DOHH2 (cell line): ENCODE measurements at regions not wholly inside any gene's neighbourhood (a gene's known extent, or its start where the extent isn't known, plus 50 kb on each side); places are given as distances from the start of the nearest gene placed in this dataset.

Source experiments
- EZH2phosphoT487 ChIP-seq: fragments of 200-600 bp; sonication (generic); IDR thresholded peaks from 2 replicates; pipeline ENCODE4 v1.6.1; 2017; ENCODE audit warnings: borderline replicate concordance, mild to moderate bottlenecking, antibody characterized with exemption, low read length, moderate library complexity, mixed read lengths
- TF ChIP-seq, protein P1 (sequence below): fragments of 200-600 bp; sonication (generic); IDR thresholded peaks from one replicate; pipeline ENCODE4 v1.5.1; 2014; ENCODE audit warnings: antibody characterized with exemption, mild to moderate bottlenecking, low read depth, low read length; ENCODE audit not compliant: poor library complexity, severe bottlenecking

GRCh38 chr4:112852601-112853000, 196.9 kb upstream of the ANK2 start:
- TF ChIP-seq, protein P1, sequence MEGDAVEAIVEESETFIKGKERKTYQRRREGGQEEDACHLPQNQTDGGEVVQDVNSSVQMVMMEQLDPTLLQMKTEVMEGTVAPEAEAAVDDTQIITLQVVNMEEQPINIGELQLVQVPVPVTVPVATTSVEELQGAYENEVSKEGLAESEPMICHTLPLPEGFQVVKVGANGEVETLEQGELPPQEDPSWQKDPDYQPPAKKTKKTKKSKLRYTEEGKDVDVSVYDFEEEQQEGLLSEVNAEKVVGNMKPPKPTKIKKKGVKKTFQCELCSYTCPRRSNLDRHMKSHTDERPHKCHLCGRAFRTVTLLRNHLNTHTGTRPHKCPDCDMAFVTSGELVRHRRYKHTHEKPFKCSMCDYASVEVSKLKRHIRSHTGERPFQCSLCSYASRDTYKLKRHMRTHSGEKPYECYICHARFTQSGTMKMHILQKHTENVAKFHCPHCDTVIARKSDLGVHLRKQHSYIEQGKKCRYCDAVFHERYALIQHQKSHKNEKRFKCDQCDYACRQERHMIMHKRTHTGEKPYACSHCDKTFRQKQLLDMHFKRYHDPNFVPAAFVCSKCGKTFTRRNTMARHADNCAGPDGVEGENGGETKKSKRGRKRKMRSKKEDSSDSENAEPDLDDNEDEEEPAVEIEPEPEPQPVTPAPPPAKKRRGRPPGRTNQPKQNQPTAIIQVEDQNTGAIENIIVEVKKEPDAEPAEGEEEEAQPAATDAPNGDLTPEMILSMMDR = no peak
- TF ChIP-seq EZH2phosphoT487 = no peak
